ENCODE measurements at regions not wholly inside any gene's neighbourhood (a gene's known extent, or its start where the extent isn't known, plus 50 kb on each side); places are given as distances from the start of the nearest gene placed in this dataset.
"Not testable (repeated sequence)": the region's sequence is repeated elsewhere in the genome, so short reads cannot be mapped to it uniquely, and the experiment has no call there.

DNA sequence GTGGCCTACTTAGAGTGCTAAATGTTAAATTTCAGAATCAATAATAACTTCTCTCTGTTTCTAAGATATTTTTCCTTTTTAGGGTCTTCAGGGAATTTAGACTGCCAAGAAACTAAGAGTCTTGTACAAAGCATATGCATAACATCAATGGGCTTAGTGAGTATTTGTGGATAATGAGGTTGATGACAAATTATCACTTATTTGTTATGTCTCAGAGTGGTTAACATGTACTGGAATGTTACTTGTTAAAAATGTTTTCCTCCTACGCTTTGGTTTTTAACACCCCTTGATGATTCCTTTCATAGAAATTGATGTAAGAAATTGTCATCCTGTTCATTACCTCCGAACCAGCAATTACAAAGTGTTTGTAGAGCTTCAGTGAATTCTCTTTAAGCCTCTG, 144.3 kb downstream of the MRPS30 start:
- no peak for DNase-seq (ENCODE audit: low read depth)
- no peak overlapping the region for H3K4me3 ChIP-seq (replicated peaks; ENCODE audit: low read depth, low read length)
- TF ChIP-seq, protein P1, sequence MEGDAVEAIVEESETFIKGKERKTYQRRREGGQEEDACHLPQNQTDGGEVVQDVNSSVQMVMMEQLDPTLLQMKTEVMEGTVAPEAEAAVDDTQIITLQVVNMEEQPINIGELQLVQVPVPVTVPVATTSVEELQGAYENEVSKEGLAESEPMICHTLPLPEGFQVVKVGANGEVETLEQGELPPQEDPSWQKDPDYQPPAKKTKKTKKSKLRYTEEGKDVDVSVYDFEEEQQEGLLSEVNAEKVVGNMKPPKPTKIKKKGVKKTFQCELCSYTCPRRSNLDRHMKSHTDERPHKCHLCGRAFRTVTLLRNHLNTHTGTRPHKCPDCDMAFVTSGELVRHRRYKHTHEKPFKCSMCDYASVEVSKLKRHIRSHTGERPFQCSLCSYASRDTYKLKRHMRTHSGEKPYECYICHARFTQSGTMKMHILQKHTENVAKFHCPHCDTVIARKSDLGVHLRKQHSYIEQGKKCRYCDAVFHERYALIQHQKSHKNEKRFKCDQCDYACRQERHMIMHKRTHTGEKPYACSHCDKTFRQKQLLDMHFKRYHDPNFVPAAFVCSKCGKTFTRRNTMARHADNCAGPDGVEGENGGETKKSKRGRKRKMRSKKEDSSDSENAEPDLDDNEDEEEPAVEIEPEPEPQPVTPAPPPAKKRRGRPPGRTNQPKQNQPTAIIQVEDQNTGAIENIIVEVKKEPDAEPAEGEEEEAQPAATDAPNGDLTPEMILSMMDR (IDR thresholded peaks at IDR 0.05; ENCODE audit: low read length, missing control alignments), result no peak

DNA sequence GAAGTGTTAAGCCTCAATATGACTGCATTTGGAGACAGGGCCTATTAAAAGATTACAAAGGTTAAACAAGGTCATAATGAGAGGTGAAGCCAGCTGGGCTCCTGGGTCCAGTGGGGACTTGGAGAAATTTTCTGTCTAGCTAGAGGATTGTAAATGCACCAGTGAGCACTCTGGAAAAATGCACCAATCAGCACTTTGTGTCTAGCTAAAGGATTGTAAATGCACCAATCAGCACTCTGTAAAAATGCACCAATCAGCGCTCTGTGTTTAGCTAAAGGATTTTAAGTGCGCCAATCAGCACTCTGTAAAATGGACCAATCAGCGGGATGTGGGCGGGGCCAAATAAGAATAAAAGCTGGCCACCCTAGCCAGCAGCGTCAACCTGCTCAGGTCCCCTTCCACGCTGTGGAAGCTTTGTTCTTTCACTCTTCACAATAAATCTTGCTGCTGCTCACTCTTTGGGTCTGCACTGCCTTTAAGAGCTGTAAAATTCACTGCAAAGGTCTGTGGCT, 150.3 kb downstream of the MRPS30 start:
- H3K4me3 ChIP-seq (replicated peaks; ENCODE audit: low read depth, low read length); DNase-seq (ENCODE audit: low read depth): not testable (repeated sequence)

DNA sequence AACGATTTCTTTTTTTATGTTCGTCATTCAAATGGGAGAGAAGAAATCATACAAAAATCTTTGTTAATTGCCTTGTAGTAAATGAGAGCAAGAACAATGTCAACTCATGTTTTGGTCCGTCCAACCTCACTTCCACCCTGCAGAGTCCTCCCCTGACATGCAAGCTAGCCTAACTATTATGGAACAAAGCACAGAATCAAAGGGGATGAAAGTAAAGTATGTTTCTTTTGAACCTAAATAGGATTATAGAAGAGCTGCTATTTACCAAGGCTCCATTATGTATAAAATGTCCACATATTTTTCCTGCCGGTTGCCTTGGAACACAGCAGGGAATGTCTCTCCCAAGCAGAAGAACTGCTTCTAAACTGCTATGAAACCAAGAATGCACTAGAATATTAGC, 161.1 kb downstream of the MRPS30 start:
- DNase-seq (ENCODE audit: low read depth), result no peak
- TF ChIP-seq, protein P1 (IDR thresholded peaks at IDR 0.05; ENCODE audit: low read length, missing control alignments), result no peak
- no peak overlapping the region for H3K4me3 ChIP-seq (replicated peaks; ENCODE audit: low read depth, low read length)

DNA sequence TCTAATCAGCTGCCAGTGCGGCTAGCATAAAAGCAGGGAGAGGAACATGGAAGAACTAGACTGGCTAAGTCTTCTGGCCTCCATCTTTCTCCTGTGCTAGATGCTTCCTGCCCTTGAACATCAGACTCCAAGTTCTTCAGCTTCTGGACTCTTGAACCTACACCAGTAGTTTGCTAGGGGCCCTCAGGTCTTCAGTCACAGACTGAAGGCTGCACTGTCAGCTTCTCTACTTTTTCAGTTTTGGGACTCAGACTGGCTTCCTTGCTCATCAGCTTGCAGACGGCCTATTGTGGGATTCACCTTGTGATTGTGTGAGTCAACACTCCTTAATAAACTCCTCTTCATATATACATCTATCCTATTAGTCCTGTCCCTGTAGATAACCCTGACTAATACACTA, 162.2 kb downstream of the MRPS30 start:
- not testable (repeated sequence) for DNase-seq (ENCODE audit: low read depth); H3K4me3 ChIP-seq (replicated peaks; ENCODE audit: low read depth, low read length)

DNA sequence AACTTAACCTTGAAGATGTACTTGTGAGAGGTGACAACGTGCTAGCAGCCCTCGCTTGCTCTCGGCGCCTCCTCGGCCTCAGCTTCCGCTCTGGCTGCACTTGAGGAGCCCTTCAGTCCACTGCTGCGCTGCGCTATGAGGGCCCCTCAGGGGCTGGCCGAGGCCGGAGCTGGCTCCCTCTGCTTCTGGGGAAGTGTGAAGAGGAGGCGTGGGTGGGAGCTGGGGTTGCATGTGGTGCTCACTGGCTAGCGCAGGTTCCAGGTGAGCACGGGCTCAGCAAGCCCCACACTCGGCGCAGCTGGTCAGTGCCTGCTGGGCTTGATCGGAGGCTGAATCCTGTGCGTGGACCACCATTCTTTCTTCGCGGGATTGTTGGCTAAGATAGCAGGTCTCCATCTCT, 166.1 kb downstream of the MRPS30 start:
- TF ChIP-seq, protein P1 (IDR thresholded peaks at IDR 0.05; ENCODE audit: low read length, missing control alignments), result no peak
- no peak overlapping the region for H3K4me3 ChIP-seq (replicated peaks; ENCODE audit: low read depth, low read length)
- DNase-seq (ENCODE audit: low read depth), result no peak

DNA sequence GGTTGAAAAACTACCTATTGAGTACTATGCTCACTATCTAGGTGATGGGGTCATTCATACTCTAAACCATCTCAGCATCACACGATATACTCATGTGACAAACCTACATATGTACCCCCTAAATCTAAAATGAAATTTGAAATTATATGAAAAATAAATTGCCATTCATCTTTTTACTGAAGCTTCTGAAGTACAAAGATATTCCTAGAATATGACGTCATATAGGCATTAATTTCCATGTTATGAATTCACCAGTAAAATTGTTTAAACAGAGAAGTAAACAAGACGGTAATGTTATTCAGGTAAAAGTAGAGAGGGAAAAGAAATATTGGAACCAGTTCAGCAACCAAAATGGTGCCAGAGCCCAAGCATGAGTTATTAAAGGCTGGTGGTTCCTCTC, 173.0 kb downstream of the MRPS30 start:
- H3K4me3 ChIP-seq (replicated peaks; ENCODE audit: low read depth, low read length), result no peak overlapping the region
- TF ChIP-seq, protein P1 (IDR thresholded peaks at IDR 0.05; ENCODE audit: low read length, missing control alignments), result no peak
- DNase-seq (ENCODE audit: low read depth), result no peak

DNA sequence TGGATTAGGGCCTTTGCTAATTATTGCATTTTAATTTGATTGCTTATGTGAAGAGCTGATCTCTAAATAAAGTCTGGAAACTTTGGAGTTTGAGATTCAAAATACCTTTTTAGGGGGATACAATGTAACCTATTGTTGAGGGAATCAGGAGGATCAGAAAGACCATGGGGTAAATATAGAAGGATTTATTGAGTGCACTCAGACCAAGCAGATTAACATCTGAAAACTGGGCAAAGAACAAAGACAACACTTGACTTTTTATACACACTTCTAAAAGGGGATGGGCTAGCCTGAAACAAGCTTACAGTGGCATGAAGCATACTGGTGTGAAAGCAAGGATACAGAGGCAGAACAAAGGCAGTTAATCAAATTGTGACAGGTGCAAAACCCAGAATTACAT, 174.3 kb downstream of the MRPS30 start:
- no peak overlapping the region for H3K4me3 ChIP-seq (replicated peaks; ENCODE audit: low read depth, low read length)
- TF ChIP-seq, protein P1 (IDR thresholded peaks at IDR 0.05; ENCODE audit: low read length, missing control alignments), result no peak
- DNase-seq (ENCODE audit: low read depth), result no peak

DNA sequence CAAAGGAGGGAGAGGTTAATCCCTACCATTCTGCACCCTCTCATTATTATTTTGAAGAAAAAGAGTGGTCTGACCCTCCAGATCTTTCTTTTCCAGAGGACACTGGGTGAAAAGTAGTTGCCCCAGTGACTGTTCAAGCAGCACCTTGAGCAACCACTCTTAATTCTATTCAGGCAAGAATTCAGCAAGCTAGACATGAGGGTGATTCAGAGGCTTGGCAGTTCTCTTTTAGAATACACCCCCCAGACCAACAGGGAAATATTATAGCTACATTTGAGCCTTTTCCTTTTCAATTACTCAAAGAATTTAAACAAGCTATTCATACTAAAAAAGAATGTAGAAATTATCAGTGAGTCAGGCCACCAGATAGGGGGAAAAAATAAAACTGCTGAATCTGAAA, 178.3 kb downstream of the MRPS30 start:
- TF ChIP-seq, protein P1 (IDR thresholded peaks at IDR 0.05; ENCODE audit: low read length, missing control alignments), result no peak
- no peak overlapping the region for H3K4me3 ChIP-seq (replicated peaks; ENCODE audit: low read depth, low read length)
- DNase-seq (ENCODE audit: low read depth), result no peak

Data from fibroblast of pulmonary artery (primary cell).